Natural killer cell (primary cell): ENCODE measurements at regions not wholly inside any gene's neighbourhood (a gene's known extent, or its start where the extent isn't known, plus 50 kb on each side); places are given as distances from the start of the nearest gene placed in this dataset.

Source experiments
- ATAC-seq, 3 donors: fragments of 150-1000 bp in 2 of 3; fragments of 200-7000 bp in 1 of 3; cut with Tn5 transposase; 1 replicate in 1 of 3; 2 replicates in 2 of 3; pipeline ENCODE4 v1.10.0; 2021; ENCODE audit warnings: mild to moderate bottlenecking in 2 of 3, moderate library complexity in 2 of 3
- DNase-seq, 2 donors: peaks; one replicate each; pipeline versions ENCODE4 v3.0.0 to v3.0.0-alpha.2; 2013 to 2021; ENCODE audit warnings: mixed read lengths in 1 of 2
- H3K27ac ChIP-seq: one replicate; pipeline ENCODE4 v1.5.1; 2013; ENCODE audit warnings: mild to moderate bottlenecking, low read length
- H3K27me3 ChIP-seq: one replicate; pipeline ENCODE4 v1.6.1; 2013; ENCODE audit warnings: low read length; ENCODE audit not compliant: control insufficient read depth, insufficient read depth
- H3K36me3 ChIP-seq: one replicate; pipeline ENCODE4 v1.6.1; 2013; ENCODE audit warnings: low read length; ENCODE audit not compliant: control insufficient read depth, insufficient read depth
- H3K4me1 ChIP-seq: one replicate; pipeline ENCODE4 v1.6.1; 2013; ENCODE audit warnings: low read length; ENCODE audit not compliant: control insufficient read depth, insufficient read depth
- H3K4me3 ChIP-seq: one replicate; pipeline ENCODE4 v1.5.1; 2013; ENCODE audit warnings: low read length
- H3K9me3 ChIP-seq: one replicate; pipeline ENCODE4 v1.6.1; 2013; ENCODE audit warnings: low read length; ENCODE audit not compliant: control insufficient read depth, insufficient read depth
- H3K27ac Mint-ChIP-seq, 2 donors: one replicate each; pipeline ENCODE4 v1.8.0; 2022; ENCODE audit warnings: mild to moderate bottlenecking in 2 of 2, mixed read lengths in 2 of 2, moderate library complexity in 1 of 2
- H3K27me3 Mint-ChIP-seq, 2 donors: one replicate each; pipeline ENCODE4 v1.8.0; 2022; ENCODE audit warnings: low read depth in 2 of 2, mixed read lengths in 2 of 2
- H3K36me3 Mint-ChIP-seq: one replicate; pipeline ENCODE4 v1.8.0; 2022; ENCODE audit warnings: mixed read lengths
- H3K4me1 Mint-ChIP-seq, 2 donors: one replicate each; pipeline ENCODE4 v1.8.0; 2022; ENCODE audit warnings: mixed read lengths in 2 of 2
- H3K4me3 Mint-ChIP-seq: one replicate; pipeline ENCODE4 v1.8.0; 2022; ENCODE audit warnings: mild to moderate bottlenecking, moderate library complexity, mixed read lengths
- H3K9me3 Mint-ChIP-seq, 2 donors: one replicate each; pipeline ENCODE4 v1.8.0; 2022; ENCODE audit warnings: mixed read lengths in 2 of 2
- CTCF ChIP-seq: fragments of 200-600 bp; IDR thresholded peaks from one replicate; pipeline ENCODE4 v1.8.0; 2022; ENCODE audit warnings: antibody characterized with exemption
- WGBS: methylation state at CpG from one replicate; pipeline ENCODE4 v1.1.7; 2013; ENCODE audit warnings: missing lambda C conversion rate; ENCODE audit not compliant: insufficient coverage; 5-methylcytosine and 5-hydroxymethylcytosine counted together
- intact Hi-C: fragments of 100-400 bp; cut with micrococcal nuclease; formaldehyde crosslinking; loops from one replicate; pipeline ENCODE4 v1.14.2; 2022

- ATAC-seq: no peak
- intact Hi-C loops: no loop called here
Measured at GRCh38 chr6:22392711-22393110, 95.9 kb upstream of the PRL start.

GRCh38 chr6:22394691-22395090 is 97.9 kb upstream of the PRL start:
- H3K36me3 Mint-ChIP-seq: no peaks in the 10 kb centered on the region
- Histone ChIP-seq H3K4me3 (no peak overlapping the region), H3K9me3 (no peaks in the 10 kb centered on the region), H3K27ac (no peak overlapping the region), H3K27me3 (no peaks in the 10 kb centered on the region), H3K36me3 (no peaks in the 10 kb centered on the region), H3K4me1 (no peaks in the 10 kb centered on the region)
- no peak overlapping the region for H3K4me3 Mint-ChIP-seq
- H3K9me3 Mint-ChIP-seq: peaks cover 0 to 3% of the 10 kb centered on the region in 2 donors
- DNase-seq: no peak
- intact Hi-C loops: no loop called here
- H3K4me1 Mint-ChIP-seq: no peaks in the 10 kb centered on the region
- no peaks in the 10 kb centered on the region for H3K27me3 Mint-ChIP-seq
- ATAC-seq: no peak
- H3K27ac Mint-ChIP-seq: no peak overlapping the region
- 100% methylated on average over 1 of the region's 2 CpGs for WGBS
- TF ChIP-seq CTCF: no peak

More at GRCh38 chr6:22392711-22393110, 95.9 kb upstream of the PRL start:
- Histone ChIP-seq H3K27ac (no peak overlapping the region), H3K4me1 (no peaks in the 10 kb centered on the region), H3K9me3 (peaks cover 5% of the 10 kb centered on the region), H3K36me3 (no peaks in the 10 kb centered on the region), H3K27me3 (no peaks in the 10 kb centered on the region), H3K4me3 (no peak overlapping the region)
- H3K27me3 Mint-ChIP-seq: no peaks in the 10 kb centered on the region
- H3K36me3 Mint-ChIP-seq: no peaks in the 10 kb centered on the region
- DNase-seq: no peak
- no peak overlapping the region for H3K4me3 Mint-ChIP-seq
- H3K4me1 Mint-ChIP-seq: no peaks in the 10 kb centered on the region
- H3K27ac Mint-ChIP-seq: no peak overlapping the region
- peaks cover 5 to 7% of the 10 kb centered on the region in 2 donors for H3K9me3 Mint-ChIP-seq
- 92% methylated on average over 6 of the region's 8 CpGs for WGBS
- no peak for TF ChIP-seq CTCF

- no peak for DNase-seq
- Histone ChIP-seq H3K36me3 (no peaks in the 10 kb centered on the region), H3K4me1 (no peaks in the 10 kb centered on the region), H3K4me3 (no peak overlapping the region), H3K9me3 (no peaks in the 10 kb centered on the region), H3K27ac (no peak overlapping the region), H3K27me3 (no peaks in the 10 kb centered on the region)
- no peak overlapping the region for H3K27ac Mint-ChIP-seq
- no peaks in the 10 kb centered on the region for H3K4me1 Mint-ChIP-seq
- no peaks in the 10 kb centered on the region for H3K27me3 Mint-ChIP-seq
- no peak for TF ChIP-seq CTCF
- H3K4me3 Mint-ChIP-seq: no peak overlapping the region
- H3K9me3 Mint-ChIP-seq: peaks cover 0 to 3% of the 10 kb centered on the region in 2 donors
- intact Hi-C loops: no loop called here
- WGBS: 99% methylated on average over 4 of the region's 4 CpGs
- no peak for ATAC-seq
- no peaks in the 10 kb centered on the region for H3K36me3 Mint-ChIP-seq
Measured at GRCh38 chr6:22399693-22400092, 102.9 kb upstream of the PRL start.

- Mint-ChIP-seq H3K27ac (no peak overlapping the region), H3K27me3 (no peaks in the 10 kb centered on the region), H3K4me1 (no peaks in the 10 kb centered on the region), H3K4me3 (no peak overlapping the region), H3K36me3 (no peaks in the 10 kb centered on the region), H3K9me3 (peaks cover under 1 to 3% of the 10 kb centered on the region in 2 donors)
- Histone ChIP-seq H3K4me3 (no peak overlapping the region), H3K4me1 (no peaks in the 10 kb centered on the region), H3K36me3 (no peaks in the 10 kb centered on the region), H3K27ac (no peak overlapping the region), H3K9me3 (no peaks in the 10 kb centered on the region), H3K27me3 (no peaks in the 10 kb centered on the region)
- intact Hi-C loops: no loop called here
- ATAC-seq (no peak), DNase-seq (no peak)
- no peak for TF ChIP-seq CTCF
- WGBS: 80% methylated on average over 1 of the region's 1 CpG
Measured at GRCh38 chr6:22401206-22401605, 104.4 kb upstream of the PRL start.
